H1 (cell line): ENCODE measurements at regions not wholly inside any gene's neighbourhood (a gene's known extent, or its start where the extent isn't known, plus 50 kb on each side); places are given as distances from the start of the nearest gene placed in this dataset.

Experiments
- CTCF ChIA-PET: fragments of 300-600 bp; sonication (Branson Sonifier 250); formaldehyde crosslinking; loops from one replicate; lab custom pipeline; 2021; ENCODE audit not compliant: partially characterized antibody; lab: Charles Lee
- POLR2A ChIA-PET: fragments of 300-600 bp; sonication (Branson Sonifier 250); formaldehyde crosslinking; loops from one replicate; lab custom pipeline; 2021; ENCODE audit warnings: inconsistent platforms; ENCODE audit not compliant: partially characterized antibody; lab: Charles Lee
- DNase-seq, 2 experiments: peaks; one replicate each; pipeline versions ENCODE4 v3.0.0 to v3.0.0-alpha.2; 2010 to 2022; ENCODE audit warnings: low spot score in 2 of 2, low read depth in 1 of 2, mixed read lengths in 1 of 2
- FAIRE-seq: peaks from 2 replicates; lab custom pipeline; 2011; peaks lifted over from hg19 to GRCh38; lab: Jason Lieb, UNC
- H2AFZ ChIP-seq: 2 replicates; pipeline ENCODE4 v1.8.1; 2012; ENCODE audit warnings: low read length, inconsistent platforms
- H2AK5ac ChIP-seq: 2 replicates; pipeline ENCODE4 v1.6.1; 2013; ENCODE audit warnings: low read depth, low read length
- H2BK120ac ChIP-seq: replicated peaks from 2 replicates; pipeline ENCODE3; 2013; ENCODE audit warnings: low read depth, low read length, inconsistent platforms
- H2BK12ac ChIP-seq: 2 replicates; pipeline ENCODE4 v1.6.1; 2013; ENCODE audit warnings: low read depth, low read length
- H2BK15ac ChIP-seq: 2 replicates; pipeline ENCODE4 v1.6.1; 2013; ENCODE audit warnings: low read length
- H2BK20ac ChIP-seq: 2 replicates; pipeline ENCODE4 v1.6.1; 2013; ENCODE audit warnings: low read length
- H2BK5ac ChIP-seq: 2 replicates; pipeline ENCODE4 v1.6.1; 2013; ENCODE audit warnings: low read depth, low read length
- H3K14ac ChIP-seq: 2 replicates; pipeline ENCODE4 v1.6.1; 2013; ENCODE audit warnings: inconsistent platforms; ENCODE audit not compliant: insufficient read length
- H3K18ac ChIP-seq: 2 replicates; pipeline ENCODE4 v1.6.1; 2013; ENCODE audit warnings: low read length; ENCODE audit errors: extremely low read depth
- H3K23ac ChIP-seq: 2 replicates; pipeline ENCODE4 v1.6.1; 2013; ENCODE audit warnings: inconsistent platforms; ENCODE audit not compliant: insufficient read length
- H3K23me2 ChIP-seq: 2 replicates; pipeline ENCODE4 v1.6.1; 2013; ENCODE audit warnings: low read depth, low read length
- H3K27ac ChIP-seq: 2 replicates; pipeline ENCODE4 v1.6.1; 2011; ENCODE audit warnings: low read depth, low read length, inconsistent platforms
- H3K27me3 ChIP-seq, 4 experiments: replicated peaks in 1 of 4; 1 replicate in 1 of 4; 2 replicates in 3 of 4; pipeline versions ENCODE4 v1.6.1 to v1.8.1; 2011 to 2013; ENCODE audit warnings: low read length in 3 of 4, mild to moderate bottlenecking in 3 of 4, inconsistent platforms in 2 of 4, mixed read lengths in 2 of 4, moderate library complexity in 1 of 4; ENCODE audit not compliant: control insufficient read depth in 3 of 4, insufficient read depth in 3 of 4; ENCODE audit errors: extremely low read depth in 1 of 4
- H3K36me3 ChIP-seq, 4 experiments: 2 replicates each; pipeline versions ENCODE4 v1.6.1 to v1.8.1; 2011 to 2013; ENCODE audit warnings: mild to moderate bottlenecking in 4 of 4, low read length in 3 of 4, moderate library complexity in 2 of 4, control low read depth in 1 of 4, inconsistent platforms in 1 of 4; ENCODE audit not compliant: insufficient read depth in 4 of 4, control insufficient read depth in 2 of 4
- H3K4ac ChIP-seq: replicated peaks from 2 replicates; pipeline ENCODE3; 2013; ENCODE audit warnings: low read length, low read depth, mixed read lengths, inconsistent platforms; ENCODE audit not compliant: insufficient read length
- H3K4me1 ChIP-seq, 4 experiments: replicated peaks in 1 of 4; 1 replicate in 1 of 4; 2 replicates in 3 of 4; pipeline versions ENCODE4 v1.6.1 to v1.8.1; 2011 to 2013; ENCODE audit warnings: low read length in 3 of 4, inconsistent platforms in 2 of 4, mixed read lengths in 1 of 4; ENCODE audit not compliant: insufficient read depth in 4 of 4, control insufficient read depth in 3 of 4
- H3K4me2 ChIP-seq, 2 experiments: 2 replicates each; pipeline versions ENCODE4 v1.6.1 to v1.8.1; 2011 to 2013; ENCODE audit warnings: low read depth in 2 of 2, low read length in 2 of 2, control low read depth in 1 of 2, inconsistent platforms in 1 of 2, mild to moderate bottlenecking in 1 of 2; ENCODE audit not compliant: insufficient read depth in 1 of 2
- H3K4me3 ChIP-seq, 4 experiments: fragments of 200-600, 300-600 bp in 1 of 4; sonication (generic), shearing (Covaris generic), sonication (Bioruptor Twin) in 1 of 4; 2 replicates each; pipeline versions ENCODE4 v1.5.1 to v1.8.1; 2011 to 2016; ENCODE audit warnings: low read length in 4 of 4, low read depth in 3 of 4, control low read depth in 2 of 4, inconsistent platforms in 2 of 4, mild to moderate bottlenecking in 2 of 4, mixed read lengths in 1 of 4, moderate library complexity in 1 of 4; ENCODE audit not compliant: insufficient read depth in 2 of 4; ENCODE audit errors: extremely low read depth in 1 of 4
- H3K56ac ChIP-seq: replicated peaks from 2 replicates; pipeline ENCODE3; 2013; ENCODE audit warnings: low read depth, mild to moderate bottlenecking, mixed read lengths, low read length, inconsistent platforms; ENCODE audit not compliant: insufficient read length
- H3K79me1 ChIP-seq: 2 replicates; pipeline ENCODE4 v1.6.1; 2013; ENCODE audit warnings: low read depth, low read length, control low read depth
- H3K79me2 ChIP-seq, 2 experiments: 2 replicates each; pipeline versions ENCODE4 v1.6.1 to v1.8.1; 2012 to 2013; ENCODE audit warnings: low read length in 2 of 2, mild to moderate bottlenecking in 2 of 2, inconsistent platforms in 1 of 2; ENCODE audit not compliant: insufficient read depth in 2 of 2, control insufficient read depth in 1 of 2
- H3K9ac ChIP-seq, 4 experiments: replicated peaks in 1 of 4; 1 replicate in 1 of 4; 2 replicates in 3 of 4; pipeline versions ENCODE4 v1.6.1 to v1.8.1; 2011 to 2013; ENCODE audit warnings: low read depth in 3 of 4, low read length in 3 of 4, control low read depth in 2 of 4, mild to moderate bottlenecking in 2 of 4, moderate library complexity in 2 of 4, inconsistent platforms in 1 of 4; ENCODE audit errors: extremely low read depth in 1 of 4
- H3K9me3 ChIP-seq, 2 experiments: 2 replicates each; pipeline versions ENCODE4 v1.6.1 to v1.8.1; 2012 to 2013; ENCODE audit warnings: mild to moderate bottlenecking in 2 of 2, moderate library complexity in 2 of 2, control low read depth in 1 of 2, inconsistent platforms in 1 of 2, low read depth in 1 of 2, low read length in 1 of 2, mixed read lengths in 1 of 2; ENCODE audit not compliant: insufficient read depth in 2 of 2
- H4K20me1 ChIP-seq, 2 experiments: replicated peaks in 1 of 2; 2 replicates each; pipeline versions ENCODE3 to v1.8.1; 2011 to 2013; ENCODE audit warnings: inconsistent platforms in 2 of 2, low read length in 2 of 2, mild to moderate bottlenecking in 1 of 2; ENCODE audit not compliant: insufficient read depth in 2 of 2, control insufficient read depth in 1 of 2
- H4K5ac ChIP-seq: 2 replicates; pipeline ENCODE4 v1.6.1; 2013; ENCODE audit warnings: low read length, low read depth, mixed read lengths, inconsistent platforms; ENCODE audit not compliant: insufficient read length
- H4K8ac ChIP-seq: 2 replicates; pipeline ENCODE4 v1.8.0; 2013; ENCODE audit warnings: mild to moderate bottlenecking, moderate library complexity, low read length, inconsistent platforms; ENCODE audit not compliant: insufficient read depth; ENCODE audit errors: extremely low read depth
- H4K91ac ChIP-seq: replicated peaks from 2 replicates; pipeline ENCODE3; 2013; ENCODE audit warnings: low read length, mixed read lengths, inconsistent platforms; ENCODE audit not compliant: insufficient read length
- BACH1 ChIP-seq: IDR thresholded peaks from 2 replicates; pipeline ENCODE4 v1.6.1; 2012; ENCODE audit warnings: low read length, improper control_type of control experiment
- BRCA1 ChIP-seq: IDR thresholded peaks from 2 replicates; pipeline ENCODE4 v1.6.1; 2012; ENCODE audit warnings: low read depth, low read length, improper control_type of control experiment
- KDM1A ChIP-seq: fragments of 200-600, 300-600 bp; sonication (generic); IDR thresholded peaks from 2 replicates; pipeline ENCODE4 v1.7.1; 2016; ENCODE audit warnings: mild to moderate bottlenecking, low read length, borderline replicate concordance
- RNF2 ChIP-seq: fragments of 200-900, 300-1000 bp; sonication (generic); IDR thresholded peaks from 2 replicates; pipeline ENCODE4 v1.7.1; 2016; ENCODE audit warnings: borderline replicate concordance, low read depth, mild to moderate bottlenecking, antibody characterized with exemption, low read length; ENCODE audit not compliant: poor library complexity, severe bottlenecking; ENCODE audit errors: missing control alignments
- SP4 ChIP-seq: IDR thresholded peaks from 2 replicates; pipeline ENCODE4 v1.6.1; 2012; ENCODE audit warnings: low read length, inconsistent platforms
- SRF ChIP-seq: IDR thresholded peaks from 2 replicates; pipeline ENCODE4 v1.6.1; 2011; ENCODE audit warnings: mild to moderate bottlenecking, low read depth, low read length, moderate library complexity
- TAF1 ChIP-seq: IDR thresholded peaks from 2 replicates; pipeline ENCODE4 v1.6.1; 2011; ENCODE audit warnings: mild to moderate bottlenecking, low read depth, low read length
- TCF12 ChIP-seq: IDR thresholded peaks from 2 replicates; pipeline ENCODE4 v1.6.1; 2011; ENCODE audit warnings: low read depth, mild to moderate bottlenecking, low read length
- YY1 ChIP-seq: IDR thresholded peaks from 2 replicates; pipeline ENCODE4 v1.6.1; 2011; ENCODE audit warnings: low read depth, mild to moderate bottlenecking, low read length
- WGBS, 2 experiments: shearing (Covaris generic) in 1 of 2; methylation state at CpG; one replicate each; pipeline versions ENCODE4 v1.1.6 to v1.1.7; 2013 to 2015; ENCODE audit warnings: low lambda C conversion rate in 2 of 2, mixed read lengths in 2 of 2, inconsistent platforms in 1 of 2, low coverage in 1 of 2, missing lambda C conversion rate in 1 of 2; ENCODE audit not compliant: insufficient replicate concordance in 2 of 2, insufficient coverage in 1 of 2, insufficient read length in 1 of 2; ENCODE audit errors: extremely low coverage in 1 of 2, missing lambda C conversion rate in 1 of 2; 5-methylcytosine and 5-hydroxymethylcytosine counted together
- TF ChIP-seq, protein P1 (sequence below): IDR thresholded peaks from 2 replicates; pipeline ENCODE4 v1.6.1; 2011; ENCODE audit warnings: low read length, improper control_type of control experiment

GRCh38 chr4:77310931-77311330, 153.9 kb downstream of the CCNG2 start:
- Histone ChIP-seq H3K27ac (no peak overlapping the region), H3K56ac (no peak overlapping the region), H3K9me3 (no peaks in the 10 kb centered on the region), H2AFZ (no peak overlapping the region), H3K23ac (no peak overlapping the region), H3K23me2 (no peaks in the 10 kb centered on the region), H4K20me1 (no peaks in the 10 kb centered on the region), H3K4ac (no peak overlapping the region), H2AK5ac (no peak overlapping the region), H3K79me2 (no peaks in the 10 kb centered on the region), H3K27me3 (no peaks in the 10 kb centered on the region; a peak in 1 of 7 replicates), H2BK5ac (no peak overlapping the region), H3K4me3 (no peak overlapping the region), H2BK15ac (no peak overlapping the region), H3K9ac (no peak overlapping the region), H4K8ac (no peak overlapping the region), H2BK20ac (no peak overlapping the region), H2BK12ac (no peak overlapping the region), H2BK120ac (no peak overlapping the region), H3K36me3 (no peaks in the 10 kb centered on the region), H4K5ac (no peak overlapping the region), H3K14ac (no peak overlapping the region), H3K4me1 (no peaks in the 10 kb centered on the region), H3K18ac (no peak overlapping the region), H3K79me1 (no peaks in the 10 kb centered on the region), H3K4me2 (no peak overlapping the region), H4K91ac (no peak overlapping the region)
- TF ChIP-seq SRF (no peak), KDM1A (no peak), SP4 (no peak), RNF2 (no peak), YY1 (no peak), BACH1 (no peak), TAF1 (no peak), BRCA1 (no peak), TCF12 (no peak)
- TF ChIP-seq, protein P1, sequence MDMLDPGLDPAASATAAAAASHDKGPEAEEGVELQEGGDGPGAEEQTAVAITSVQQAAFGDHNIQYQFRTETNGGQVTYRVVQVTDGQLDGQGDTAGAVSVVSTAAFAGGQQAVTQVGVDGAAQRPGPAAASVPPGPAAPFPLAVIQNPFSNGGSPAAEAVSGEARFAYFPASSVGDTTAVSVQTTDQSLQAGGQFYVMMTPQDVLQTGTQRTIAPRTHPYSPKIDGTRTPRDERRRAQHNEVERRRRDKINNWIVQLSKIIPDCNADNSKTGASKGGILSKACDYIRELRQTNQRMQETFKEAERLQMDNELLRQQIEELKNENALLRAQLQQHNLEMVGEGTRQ: no peak
- CTCF ChIA-PET: interaction anchor here (1.8 to 4.2 kb wide), 3 partner anchors 11 to 71 kb away, joined by 8 to 25 read pairs (median 24); no protein-coding TSS in a partner anchor
- POLR2A ChIA-PET: no interaction called here
- 77% methylated on average over 2 of the region's 3 CpGs; no CpG with 5 or more reads in 1 of the 2 experiments for WGBS, 2 experiments
- FAIRE-seq: no peak
- no peak for DNase-seq
